DMS53 treated with DMSO at 0.1 percent for 48 hours (cell line): ENCODE measurements at regions not wholly inside any gene's neighbourhood (a gene's known extent, or its start where the extent isn't known, plus 50 kb on each side); places are given as distances from the start of the nearest gene placed in this dataset.

ENCODE experiments used
- DNase-seq: peaks from one replicate; lab custom pipeline; 2025; ENCODE audit not compliant: unreplicated experiment; lab: John Stamatoyannopoulos, UW

DNA sequence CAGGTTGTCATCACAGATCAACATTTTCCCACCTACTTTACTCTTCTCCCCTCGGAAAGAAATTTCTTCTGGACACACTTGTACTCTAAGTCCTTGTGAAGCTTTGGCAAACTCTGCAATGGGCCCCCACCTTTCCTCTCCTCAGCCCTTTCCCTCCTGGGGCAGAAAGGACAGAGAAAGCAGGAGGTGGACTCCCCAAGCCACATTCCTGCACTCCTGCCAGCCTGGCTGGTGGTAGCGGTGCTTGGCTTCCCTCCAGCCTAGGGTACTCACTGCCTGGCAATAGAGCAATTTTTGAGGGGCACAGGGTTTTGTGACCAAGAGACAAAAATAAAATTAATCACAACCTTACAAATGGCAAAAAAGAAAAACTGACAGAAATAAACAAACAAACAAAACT is 451.4 kb downstream of the ZSWIM6 start:
- DNase-seq: no peak

DNA sequence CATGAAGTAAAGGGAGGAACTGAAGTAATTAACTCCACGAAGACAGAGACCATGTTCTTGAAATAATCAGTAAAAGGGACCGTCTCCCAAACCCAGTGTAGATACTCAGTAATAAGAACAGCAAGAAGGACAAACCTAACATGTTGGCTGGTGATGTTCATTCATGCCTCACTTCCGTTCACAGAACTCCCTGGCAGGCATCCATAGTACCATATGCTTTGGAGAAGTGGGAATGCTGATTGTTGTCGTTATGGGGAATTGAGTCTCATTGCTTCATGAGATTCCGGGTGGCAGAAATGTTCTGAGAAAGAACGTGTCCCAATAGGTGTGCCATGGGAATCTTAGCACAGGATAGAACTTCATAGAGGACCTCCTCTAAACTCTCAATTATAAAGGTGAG is 452.3 kb downstream of the ZSWIM6 start:
- no peak for DNase-seq

DNA sequence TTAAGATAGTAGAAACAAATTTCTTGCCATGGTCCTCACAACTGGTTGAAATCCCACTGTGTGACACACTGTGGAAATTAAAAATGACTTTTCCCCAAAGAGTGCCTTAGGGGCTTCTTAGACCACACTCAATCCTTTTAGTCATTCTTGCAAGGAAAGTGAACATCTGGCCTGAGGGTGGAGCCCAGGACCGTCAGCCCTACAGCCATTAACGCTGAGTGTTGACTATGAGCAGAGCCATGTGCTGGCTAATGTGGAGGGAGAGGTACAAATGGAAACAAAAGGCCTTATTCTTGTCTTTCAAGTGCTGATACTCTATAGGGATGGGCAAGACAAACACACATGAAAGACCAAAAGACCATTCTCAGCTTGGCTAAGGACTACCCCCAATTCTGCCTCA is 456.5 kb downstream of the ZSWIM6 start:
- no peak for DNase-seq

DNA sequence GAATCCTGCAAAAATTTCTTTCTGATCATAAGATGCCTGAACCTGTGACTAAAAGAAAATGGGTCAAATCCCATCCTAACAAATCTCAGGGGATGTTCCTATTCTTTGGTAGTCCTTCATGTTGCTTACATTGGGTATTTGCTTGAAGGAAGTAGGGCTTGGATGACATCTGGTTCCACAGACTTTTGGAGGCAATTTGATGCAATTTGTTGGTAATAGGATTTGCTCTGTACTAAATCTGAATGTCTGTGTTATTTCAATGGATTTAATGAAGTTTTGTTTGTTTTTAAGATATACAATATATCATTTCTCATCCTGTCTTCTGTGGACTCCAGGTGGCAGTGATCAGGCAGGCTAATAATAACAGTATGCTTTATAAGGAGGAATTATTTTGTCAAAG is 457.9 kb downstream of the ZSWIM6 start:
- DNase-seq: no peak

DNA sequence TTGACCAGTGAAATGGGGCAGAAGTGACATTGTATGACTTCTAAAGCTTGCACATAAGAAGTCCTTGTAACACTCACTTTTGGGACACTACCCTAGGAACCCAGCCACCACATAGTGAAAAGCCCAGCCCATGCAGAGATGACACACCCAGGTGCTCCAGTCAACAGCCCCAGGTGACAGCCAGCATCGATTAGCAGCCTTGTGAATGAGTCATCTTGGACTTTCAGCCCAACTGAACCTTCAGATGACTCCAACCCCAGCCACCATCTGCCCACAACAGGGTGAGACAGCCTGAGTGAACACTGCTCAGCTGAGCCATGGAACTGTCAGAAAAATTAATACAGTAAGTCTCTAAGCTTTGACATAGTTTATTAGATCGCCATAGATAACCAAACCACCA is 458.6 kb downstream of the ZSWIM6 start:
- peak; percentile 63 for DNase-seq

DNA sequence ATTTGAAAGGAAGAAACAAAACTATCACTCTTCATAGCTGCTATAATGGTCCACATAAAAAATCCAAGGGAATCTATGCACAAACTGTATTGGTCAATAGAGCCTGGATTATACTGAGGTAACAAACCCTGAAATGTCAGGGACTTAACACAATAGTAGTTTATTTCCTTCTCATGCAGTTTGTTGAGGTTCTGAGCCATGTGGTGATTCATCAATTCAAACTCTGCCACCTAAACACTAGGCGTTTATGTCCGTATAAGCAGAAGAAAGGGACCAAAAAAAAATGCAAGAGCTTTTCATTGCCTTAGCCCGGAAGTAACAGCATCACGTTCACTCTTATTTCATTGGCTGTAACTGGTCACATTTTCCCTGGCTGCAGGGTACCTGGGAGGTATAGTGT is 464.7 kb downstream of the ZSWIM6 start:
- no peak for DNase-seq

DNA sequence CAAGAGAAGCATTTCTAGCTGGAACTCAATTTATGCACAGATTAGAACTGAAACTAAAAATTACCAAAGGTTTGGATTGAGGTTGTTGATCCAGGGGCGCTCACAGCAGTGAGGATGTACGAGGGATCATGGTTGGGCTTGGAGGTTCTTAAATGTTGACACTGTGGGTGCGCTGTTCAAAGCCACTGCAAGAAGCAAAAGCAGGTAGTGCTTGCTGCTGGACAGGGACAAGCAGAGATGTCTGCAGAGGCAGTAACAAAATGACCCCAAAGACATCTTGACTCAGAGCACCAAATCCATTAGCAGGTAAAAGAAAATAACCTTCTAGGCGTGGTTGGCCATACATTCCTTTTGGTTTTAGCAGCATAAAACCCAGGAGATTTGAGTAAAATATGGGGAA is 468.4 kb downstream of the ZSWIM6 start:
- DNase-seq: no peak

DNA sequence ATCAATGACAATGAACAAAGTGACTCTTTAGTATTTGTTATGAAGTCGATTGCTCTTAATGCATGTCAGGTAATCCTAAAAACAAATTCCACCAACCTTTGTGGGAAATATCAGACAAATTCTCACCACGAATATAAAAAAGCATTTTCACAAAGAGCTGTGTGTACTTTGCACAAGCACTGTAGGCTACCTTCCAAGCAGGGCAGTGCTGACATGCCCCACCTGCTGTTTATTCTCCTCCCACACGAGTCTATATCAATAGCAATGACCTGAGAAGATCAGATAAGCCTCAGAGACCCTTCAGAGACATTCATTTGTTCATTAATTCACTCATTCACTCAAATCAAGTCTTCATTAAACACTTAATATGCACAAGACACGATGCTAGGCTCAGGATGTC is 469.1 kb downstream of the ZSWIM6 start:
- peak; percentile 11 for DNase-seq

DNA sequence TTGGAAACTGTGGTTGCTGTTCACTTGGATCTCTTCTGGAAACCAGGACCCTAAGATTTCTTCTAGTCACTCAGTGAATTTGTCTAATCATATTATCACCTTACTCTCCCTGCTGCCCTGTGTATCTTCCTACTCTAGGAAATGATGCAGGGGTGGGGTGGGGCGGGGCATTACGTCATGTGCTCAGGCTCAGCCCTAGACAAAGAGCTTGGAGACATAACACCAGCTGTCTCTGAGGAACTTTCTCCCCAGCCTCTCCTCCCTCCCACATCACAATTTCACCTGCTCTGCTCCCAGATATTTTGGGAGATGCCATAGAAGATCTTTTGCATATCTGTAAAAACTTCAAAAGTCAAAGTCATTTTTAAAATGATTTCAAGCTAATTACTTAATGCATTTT is 470.4 kb downstream of the ZSWIM6 start:
- no peak for DNase-seq

DNA sequence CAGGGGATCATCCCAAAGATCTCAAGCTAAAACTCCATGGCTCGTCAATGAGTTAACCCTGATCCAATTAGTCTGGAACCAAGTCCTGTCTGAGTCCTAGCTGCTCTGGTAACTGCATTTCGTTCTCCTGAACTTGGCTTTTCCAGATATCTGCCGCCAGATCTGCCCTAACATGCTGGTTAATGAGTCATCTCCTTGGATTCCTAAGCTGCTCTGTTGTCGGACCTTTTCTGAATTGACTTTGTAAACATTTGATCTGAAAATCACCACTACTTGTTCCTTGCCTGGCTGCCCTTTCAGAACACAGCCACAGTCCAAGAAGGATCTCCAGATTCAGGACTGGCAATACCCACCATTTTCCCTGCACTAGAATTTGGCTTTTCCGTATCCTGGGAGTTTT is 473.0 kb downstream of the ZSWIM6 start:
- DNase-seq: no peak

DNA sequence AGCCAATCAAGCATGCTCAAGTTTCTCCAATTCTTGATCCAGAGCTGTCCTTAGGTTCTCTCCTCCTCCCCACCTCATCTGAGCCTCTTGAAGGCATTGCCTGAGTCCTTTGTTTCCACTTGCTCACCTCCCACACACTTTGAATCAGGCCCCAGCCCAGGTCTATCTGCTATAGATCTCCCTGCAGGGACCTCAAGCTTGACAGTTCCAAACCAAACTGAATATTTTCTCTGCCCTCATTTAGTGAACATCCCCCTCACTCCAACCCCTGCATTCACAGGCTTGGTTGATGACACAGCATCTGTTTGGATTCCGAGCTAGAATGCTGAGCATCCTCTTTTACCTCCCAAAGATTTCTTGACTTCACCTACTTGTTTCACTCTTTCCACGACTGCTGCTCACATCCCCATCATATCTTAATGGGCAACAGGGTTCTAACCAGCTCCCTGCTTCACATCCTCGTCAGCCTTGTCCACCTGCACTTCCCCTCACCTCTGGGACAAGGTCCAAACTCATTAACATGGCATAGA is 474.5 kb downstream of the ZSWIM6 start:
- DNase-seq: no peak

DNA sequence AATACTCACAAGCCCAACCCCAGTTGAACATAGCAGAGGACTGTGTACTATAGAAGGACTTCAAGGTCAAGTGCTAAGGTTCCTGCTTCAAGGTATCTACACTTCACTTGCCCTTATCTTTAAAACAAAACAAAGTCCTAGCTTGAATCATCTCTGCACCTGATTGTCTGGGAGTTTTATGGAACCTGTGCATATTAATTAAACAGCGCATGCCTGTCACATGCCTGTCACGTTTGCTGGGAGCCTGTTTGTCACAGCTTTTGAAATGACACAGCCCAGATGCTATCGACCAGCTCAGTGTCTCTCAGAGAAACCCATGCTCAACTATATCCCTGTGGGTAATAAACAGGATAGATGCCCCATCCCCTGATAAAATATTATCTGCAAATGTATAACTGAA is 476.0 kb downstream of the ZSWIM6 start:
- no peak for DNase-seq

DNA sequence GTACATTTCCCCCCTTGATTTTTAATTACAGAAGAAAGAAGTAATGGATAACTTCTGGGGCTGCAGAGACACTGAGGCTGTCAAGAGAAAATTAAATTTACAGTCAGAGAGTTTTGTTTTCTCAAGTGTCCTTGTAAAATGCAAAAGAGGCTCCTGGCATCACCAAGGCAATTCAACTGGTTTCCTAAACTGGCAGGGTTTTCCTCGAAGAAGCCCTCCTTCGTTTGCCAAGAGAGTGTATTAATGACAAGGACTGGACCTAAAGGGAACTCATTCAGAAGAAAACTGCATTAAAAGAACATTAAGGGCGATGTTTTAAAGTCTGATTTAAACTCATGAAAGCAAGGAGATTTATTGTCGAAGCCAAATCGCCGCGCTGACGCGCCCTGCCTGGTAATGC is 476.9 kb downstream of the ZSWIM6 start:
- no peak for DNase-seq

DNA sequence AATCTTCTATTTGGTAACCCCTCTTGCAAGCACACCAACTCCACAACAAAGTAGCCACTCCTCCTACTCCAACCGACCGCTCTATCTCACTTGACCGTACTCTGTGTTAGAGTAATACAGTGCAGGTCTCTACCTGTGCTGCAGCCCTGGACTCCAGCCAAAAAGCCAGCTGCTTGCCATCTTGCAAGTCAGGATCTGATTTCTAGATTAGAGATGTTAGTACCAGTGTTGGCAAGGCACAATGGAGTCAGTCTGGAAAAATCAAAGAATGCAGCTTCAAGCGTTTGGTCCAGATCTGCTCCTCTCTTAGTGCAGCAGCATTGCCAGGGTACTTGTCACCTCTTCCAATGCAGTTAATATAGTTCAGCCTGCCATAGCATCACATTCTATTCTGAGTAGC is 477.6 kb downstream of the ZSWIM6 start:
- DNase-seq: no peak

DNA sequence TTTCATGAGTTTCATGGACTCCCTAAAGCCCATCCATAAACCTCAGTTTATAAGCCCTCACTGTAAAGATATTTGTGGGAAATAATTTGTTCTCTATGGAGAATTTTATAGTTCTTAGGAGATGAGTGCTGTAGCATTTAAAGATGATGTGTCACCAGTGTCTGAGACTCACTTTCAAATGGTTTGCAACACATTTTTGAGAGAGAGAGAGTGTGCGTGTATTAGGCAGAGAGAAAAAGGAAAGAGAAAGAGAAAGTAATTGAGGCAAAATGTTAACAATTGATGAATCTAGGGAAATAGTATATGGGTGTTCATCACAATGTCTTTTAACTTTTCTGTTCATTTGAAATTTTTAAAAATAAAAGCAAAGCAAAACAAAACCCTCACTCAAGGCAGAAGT is 479.0 kb downstream of the ZSWIM6 start:
- DNase-seq: no peak

DNA sequence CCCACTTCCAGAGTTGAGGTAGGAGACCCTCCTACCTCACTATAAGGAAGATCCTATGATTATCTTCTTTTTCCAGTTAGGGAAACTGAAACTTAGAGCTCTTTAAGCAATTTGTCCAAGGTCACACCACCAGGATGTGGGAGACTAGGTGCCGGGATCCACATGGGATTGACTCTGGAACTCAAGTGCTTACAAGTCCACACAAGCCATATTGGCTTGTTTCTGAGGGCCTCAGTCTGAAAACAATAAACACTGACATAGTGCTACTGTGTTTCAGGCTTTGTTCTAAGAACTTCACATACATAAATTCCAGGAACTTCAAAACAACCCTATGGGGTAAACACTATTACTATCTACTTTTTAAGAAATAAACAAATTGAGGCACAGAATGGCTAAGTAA is 481.3 kb downstream of the ZSWIM6 start:
- no peak for DNase-seq

DNA sequence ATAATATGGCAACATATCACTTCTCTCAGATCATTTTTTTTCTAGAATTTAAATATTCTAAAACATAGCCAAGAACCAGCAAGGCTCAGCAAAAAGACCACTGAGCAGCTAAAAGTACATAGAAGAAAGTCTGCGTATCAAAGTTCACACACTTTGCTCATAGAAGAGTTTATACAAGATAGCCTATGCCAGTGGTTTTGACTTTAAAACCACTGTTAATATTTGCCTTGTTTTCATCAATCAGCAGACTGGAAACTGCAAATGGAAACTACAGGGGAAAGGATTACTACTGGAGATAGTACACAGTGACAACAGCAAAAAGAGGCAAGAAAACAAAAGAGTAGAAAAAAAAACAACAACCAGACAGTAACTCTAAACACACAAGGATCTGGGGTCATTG is 483.3 kb downstream of the ZSWIM6 start:
- DNase-seq: no peak

DNA sequence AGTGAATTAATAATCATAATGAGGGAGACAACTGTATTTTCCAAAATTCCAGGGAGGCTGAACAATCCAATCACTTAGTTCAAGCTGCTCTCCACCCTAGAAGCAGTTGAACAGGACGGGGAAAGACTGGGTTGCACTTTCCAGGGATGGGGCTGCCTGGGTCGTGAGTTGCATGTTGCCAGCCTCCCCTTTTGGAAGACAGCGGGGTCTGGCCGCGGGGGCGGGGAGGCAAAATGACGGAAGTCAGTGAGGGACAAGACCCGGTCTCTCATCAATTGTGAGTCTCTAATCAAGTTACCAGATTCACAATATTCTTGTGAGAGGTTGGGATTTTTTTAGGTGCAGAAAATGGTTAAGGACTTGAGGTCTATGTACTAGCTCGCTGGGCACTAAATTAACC is 484.1 kb downstream of the ZSWIM6 start:
- no peak for DNase-seq

DNA sequence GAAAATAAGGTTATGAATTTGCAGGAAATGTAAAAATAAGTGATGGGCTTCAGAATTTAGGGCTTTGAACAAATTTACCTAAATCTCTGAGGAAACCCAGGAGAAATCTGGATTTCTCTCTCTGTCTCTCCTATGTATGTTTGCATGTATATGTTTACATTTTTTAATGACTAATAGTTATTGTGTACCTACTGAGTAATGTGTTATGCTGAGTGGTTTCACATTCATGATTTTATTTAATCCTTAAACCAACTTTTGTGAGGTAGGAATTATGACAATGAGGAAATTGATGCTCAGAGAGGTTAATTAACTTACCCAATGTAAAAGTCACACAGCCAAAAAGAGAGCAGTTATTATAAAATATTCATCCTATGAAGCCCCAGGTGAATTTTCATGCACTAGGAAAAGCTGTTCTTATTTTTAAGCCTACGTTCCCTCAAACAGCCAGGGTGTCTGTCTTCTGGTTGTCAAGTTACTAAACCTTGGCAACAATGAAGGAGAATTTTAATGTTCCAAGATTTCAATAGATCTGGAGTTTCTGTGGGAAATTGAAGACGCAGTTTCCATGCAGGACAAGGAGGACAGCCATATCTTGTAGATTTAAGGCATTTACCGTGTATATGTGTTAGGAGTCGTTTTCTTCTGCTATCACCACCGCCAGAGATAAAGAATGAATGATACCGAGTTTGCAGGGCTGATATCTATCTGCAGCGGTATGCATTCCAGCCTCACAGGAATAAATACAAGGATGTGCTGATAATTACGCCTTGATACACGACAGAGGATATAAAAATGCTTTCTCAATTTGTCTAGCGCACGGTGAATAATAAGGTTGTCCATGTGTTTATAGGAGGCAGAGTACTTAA is 484.8 kb downstream of the ZSWIM6 start:
- no peak for DNase-seq

DNA sequence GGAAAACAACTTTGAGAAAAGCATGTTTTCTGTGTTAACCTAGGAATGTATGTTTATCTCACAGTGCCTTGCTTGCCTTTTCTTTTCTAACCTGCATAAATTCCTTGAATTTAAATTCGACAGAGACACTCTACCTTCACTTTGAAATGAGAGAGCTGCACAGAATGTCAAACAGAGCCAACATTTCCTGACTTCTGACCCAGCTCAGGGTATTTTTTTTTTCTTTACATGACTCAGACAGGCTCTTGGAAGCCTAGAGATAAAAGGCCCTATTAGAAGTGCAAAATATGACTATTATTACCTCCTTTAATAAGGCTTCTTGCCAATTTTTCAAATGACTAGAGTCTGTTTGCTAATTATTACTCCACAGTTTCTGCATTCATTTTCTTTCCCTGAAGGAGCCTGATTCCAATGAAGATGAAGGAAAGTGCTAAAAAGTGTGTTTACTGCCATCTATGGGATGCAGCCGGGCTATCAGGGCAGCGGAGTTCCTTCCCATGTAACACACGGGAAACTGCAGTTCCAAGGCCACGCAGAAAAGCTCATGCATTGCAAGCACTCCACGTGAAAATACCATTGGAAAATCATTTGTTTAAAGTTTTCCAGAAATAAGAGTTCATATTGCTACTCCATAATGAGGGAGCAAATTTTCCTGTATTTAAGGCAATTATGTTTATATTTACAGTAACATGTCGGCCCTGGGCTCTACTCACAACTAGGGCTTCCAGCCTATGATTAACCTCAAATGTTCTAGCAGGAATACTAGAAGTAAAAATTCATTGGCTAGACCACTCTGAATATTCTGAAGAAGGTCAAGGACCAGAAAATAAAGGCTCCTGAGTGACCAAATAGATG is 485.6 kb downstream of the ZSWIM6 start:
- DNase-seq: peak; percentile 11

DNA sequence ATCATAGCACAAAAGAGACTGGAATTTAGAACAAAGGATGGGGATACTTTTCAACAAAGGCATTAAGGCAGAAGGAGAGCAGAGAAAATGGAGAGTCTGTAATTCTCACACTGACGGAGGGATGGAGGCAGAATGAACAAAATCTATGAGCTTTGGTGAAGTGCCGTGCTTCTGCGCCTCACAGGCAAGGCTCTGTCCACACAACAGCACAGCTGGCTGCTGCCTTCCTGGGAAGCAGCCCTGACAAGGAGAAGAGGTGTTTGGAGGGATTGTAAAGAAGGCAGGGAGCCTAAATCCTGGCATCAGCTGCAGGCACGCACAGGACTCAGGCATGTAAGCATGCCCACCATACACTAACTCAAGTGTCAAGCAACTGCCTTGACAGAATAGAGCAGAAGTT is 485.2 kb upstream of the KIF2A start:
- DNase-seq: no peak

DNA sequence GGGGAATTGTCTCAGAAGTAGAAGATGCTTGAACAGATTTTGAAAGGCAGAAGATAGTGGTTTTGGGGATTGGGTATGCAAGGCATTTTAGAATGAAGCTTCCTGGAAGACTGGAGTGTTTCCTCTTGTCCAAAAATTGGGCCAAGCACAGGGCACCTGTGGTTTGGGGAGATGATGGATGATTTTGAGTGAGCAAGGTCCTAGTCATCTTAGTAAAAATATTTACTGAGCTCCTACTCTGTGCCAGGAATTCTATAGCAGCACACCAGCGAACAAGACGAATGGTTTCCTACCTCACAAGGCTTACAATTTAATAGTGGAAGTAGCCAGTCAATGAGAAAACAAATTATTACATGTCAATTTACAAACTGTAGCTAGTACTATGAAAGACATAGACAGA is 484.4 kb upstream of the KIF2A start:
- DNase-seq: no peak
